ELR (cell line): ENCODE measurements at regions not wholly inside any gene's neighbourhood (a gene's known extent, or its start where the extent isn't known, plus 50 kb on each side); places are given as distances from the start of the nearest gene placed in this dataset.

ENCODE experiments used
- DNase-seq: peaks from one replicate; pipeline ENCODE4 v3.0.0-alpha.2; 2015; ENCODE audit warnings: low read depth

DNA sequence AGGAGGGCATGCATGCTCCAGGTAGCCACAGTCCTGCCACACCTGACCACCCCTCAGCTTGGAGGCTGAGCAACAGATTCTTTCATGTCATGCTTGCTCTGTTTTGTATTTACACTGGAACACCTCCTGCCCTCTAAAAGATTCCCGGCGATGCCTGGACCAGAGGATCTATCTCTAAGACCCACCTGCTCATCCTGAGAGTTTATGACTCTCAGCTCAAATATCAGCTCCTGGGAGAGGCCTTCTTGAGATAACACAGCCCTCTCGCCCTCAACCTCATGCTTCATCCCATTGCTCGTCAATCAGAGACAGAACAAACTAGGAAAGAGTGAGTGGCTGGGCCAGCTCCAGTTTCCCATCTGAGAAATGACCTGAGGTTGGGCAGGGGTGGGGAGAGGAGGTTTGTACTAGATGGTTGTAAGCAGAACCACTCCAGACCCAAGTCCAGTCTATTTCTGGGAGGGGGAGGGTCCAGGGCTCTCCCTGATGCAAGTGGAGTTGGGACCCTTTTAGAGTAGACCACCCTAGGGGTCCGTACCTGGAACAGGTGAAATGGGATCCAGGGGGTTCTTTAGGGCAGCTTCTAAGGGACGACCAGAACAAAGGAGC is 524.5 kb downstream of the MATN1 start:
- DNase-seq, result no peak

DNA sequence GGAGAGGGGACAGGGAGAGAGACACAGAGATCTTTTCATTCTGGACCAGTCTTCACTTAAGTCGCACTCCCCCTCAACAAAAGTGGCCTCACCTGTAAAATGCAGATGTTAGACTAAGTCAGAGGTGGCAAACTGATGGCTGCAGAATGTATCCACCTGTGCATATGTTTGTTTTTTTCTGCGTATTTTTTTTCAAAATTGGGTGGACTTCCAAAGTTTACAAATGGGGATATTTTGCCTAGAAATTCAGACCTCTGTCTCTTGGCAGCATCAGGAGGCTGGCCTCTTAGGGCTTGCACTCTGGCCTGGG is 525.0 kb downstream of the MATN1 start:
- no peak for DNase-seq

DNA sequence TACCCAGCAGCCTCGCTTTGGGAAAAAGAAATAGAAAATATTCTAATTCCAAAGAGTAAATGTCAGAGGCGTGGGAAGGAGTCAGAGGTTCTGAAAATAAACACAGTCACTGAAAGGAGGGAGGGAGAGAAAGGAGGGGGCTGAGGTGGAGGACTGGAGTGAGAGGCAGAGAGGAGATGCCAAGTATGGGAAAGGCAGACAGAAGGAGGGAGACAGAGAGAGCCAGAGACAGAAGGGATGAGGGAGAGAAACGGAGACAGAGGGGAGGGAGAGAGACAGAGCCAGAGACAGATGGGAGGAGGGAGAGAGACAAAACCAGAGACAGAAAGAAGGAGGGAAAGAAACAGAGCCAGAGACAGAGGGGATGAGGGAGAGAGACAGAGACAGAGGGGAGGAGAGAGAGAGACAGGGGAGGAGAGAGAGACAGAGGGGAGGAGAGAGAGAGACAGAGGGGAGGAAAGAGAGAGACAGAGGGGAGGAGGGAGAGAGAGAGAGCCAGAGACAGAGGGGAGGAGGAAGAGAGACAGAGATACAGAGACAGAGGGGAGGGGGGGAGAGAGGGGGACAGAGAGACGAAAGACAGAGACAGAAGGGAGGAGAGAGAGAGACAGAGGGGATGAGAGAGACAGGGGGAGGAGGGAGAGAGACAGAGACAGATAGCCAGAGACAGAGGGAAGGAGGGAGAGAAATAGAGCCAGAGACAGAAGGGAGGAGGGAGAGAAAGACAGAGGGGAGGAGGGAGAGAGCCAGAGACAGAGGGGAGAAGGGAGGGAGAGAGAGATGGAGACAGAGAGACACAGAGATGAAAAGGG is 525.5 kb downstream of the MATN1 start:
- no peak for DNase-seq

DNA sequence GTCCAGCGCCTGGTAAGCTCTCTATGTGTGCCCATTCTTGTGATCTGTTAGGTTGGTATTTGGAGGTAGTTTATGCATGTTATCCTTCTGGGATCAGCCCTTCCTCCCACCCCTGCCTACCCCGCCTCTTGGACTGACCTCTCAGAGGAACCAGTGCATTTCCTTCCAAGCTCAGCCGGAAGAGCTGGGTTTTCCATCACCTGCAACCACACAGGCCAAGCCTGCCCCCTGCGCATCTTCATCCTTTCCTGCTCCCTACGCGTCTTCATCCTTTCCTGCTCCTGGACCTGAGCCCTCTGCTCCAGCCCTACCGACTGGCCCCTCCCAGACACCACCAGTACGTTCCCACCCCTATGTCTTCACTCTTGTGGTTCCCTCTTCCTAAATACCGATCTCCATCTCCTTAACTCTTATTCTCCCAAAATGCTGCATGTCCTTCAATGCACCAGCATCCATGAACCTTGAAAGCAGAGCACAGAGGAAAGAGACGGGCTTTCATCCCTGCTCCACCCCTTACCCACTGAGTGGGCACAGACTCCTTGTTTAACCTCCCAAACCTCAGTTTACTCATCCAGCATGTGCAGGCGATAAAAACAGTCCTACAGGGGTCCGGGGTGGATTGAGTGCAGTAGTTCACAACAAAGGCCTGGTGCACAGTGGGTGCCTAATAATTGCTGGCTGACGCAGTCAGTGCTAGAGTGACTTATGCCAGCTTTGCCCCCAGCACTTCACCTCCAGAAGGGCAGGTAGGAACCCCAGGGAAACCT is 526.3 kb downstream of the MATN1 start:
- DNase-seq, result no peak

DNA sequence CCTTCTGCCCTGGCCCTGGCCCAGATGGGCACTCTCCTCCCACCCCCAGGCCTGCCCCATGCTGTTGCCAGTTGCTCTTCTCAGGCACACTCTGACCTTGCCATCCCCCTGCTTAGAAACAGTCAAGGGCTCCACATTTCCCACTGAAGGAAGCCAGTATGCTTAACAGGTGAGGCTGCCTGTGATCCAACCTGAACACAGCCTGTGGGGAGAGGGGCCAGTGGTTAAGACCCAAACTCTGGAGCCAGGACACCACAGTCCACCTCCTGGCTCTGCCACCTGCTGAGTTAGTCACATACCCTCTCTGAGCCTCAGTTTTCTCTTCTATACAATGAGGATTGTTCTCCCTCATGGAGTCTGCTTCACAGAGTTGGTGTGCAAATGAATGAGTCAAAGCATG is 526.9 kb downstream of the MATN1 start:
- DNase-seq, result no peak

DNA sequence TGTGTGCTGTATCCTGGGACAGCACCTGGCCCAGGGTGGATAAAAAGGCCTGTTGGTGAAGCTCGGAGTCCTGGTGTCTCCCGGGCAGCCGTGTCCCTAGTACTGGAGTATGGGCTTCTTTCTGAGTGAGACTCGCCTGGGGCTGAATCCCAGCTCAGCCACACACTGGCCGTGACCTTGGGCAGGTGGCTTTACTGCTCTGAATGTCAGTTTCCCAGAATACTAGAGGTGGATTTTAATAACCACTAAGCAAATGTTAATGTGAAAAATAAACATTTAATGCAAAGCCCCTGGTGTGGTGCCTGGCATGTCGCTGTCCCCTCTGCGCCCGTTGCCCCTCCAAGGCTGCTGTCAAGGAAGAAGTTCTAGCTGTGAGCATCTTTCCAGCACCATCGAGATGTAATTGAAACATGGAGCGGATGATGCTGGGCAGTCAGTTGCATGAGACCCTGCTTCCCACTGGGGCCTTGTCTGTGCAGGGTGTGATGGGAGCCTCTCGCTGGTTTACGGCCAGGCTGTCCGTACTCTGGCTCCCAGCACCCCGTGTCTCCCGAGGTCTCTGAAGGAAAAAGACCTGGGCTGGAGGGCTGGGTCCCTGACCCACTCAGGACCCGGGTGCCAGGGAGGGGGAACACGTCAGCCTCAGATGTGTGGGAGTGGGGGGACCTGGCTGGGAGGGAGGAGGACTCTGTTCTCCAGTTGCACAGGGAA is 527.8 kb downstream of the MATN1 start:
- DNase-seq, result no peak

GRCh38 chr1:30194741-30195423 is 528.5 kb downstream of the MATN1 start:
- DNase-seq, result no peak

DNA sequence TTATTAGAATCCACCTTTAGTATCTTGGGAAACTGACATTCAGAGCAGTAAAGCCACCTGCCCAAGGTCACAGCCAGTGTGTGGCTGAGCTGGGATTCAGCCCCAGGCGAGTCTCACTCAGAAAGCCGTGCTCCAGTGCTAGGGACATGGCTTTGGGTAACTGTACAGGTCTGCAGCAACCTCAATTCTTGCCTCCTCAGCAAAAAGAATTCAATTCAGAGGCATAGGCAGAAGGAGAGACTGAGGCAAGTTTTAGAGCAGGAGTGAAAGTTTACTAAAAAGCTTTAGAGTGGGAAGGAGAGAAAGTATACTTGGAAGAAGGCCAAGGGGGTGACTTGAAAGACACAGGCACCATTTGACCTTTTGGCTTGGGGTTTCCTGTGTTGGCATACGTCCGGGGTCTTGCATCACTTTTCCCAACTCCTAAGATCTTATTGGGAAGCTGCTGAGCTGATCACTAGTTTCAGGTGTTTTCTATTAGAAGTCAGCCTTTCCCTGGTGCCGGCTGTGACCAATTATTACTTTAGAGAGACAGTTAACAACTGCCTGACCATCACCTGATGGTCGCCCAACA is 529.3 kb downstream of the MATN1 start:
- DNase-seq, result no peak

- no peak for DNase-seq
Observed at GRCh38 chr1:30192969-30193630, 530.3 kb downstream of the MATN1 start.

- peak; percentile 42 for DNase-seq
Observed at GRCh38 chr1:30191154-30191702, 532.2 kb downstream of the MATN1 start.

DNA sequence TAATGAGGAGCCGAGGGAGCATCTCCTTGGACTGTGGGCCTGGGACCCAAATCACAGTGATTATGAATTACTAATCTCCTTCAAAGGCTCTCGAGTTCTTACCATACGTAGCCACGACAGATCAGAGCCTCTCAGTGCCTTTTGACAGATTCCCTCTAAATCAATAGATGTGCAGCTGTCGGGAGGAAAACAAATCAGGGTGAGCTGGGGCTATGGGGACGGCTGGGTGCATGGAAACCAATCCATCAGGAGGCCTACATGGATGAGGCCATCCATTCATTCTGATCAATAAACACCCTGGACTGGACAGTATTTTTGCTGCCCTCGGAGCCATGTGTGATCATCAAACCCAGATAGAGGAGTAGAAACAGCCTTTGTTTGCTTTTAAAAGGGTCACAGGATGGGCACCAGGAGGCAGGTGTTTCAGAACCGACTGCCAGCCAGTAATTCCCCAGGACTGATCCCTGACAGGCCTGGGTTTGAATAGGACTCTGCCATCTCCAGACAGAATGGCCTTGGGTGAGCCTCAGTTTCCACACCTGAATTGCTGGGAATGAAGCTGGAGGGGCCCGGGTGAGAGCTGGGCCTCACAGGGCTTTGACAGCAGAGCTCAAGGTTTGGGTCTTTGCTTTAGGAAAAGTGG is 532.8 kb downstream of the MATN1 start:
- no peak for DNase-seq

DNA sequence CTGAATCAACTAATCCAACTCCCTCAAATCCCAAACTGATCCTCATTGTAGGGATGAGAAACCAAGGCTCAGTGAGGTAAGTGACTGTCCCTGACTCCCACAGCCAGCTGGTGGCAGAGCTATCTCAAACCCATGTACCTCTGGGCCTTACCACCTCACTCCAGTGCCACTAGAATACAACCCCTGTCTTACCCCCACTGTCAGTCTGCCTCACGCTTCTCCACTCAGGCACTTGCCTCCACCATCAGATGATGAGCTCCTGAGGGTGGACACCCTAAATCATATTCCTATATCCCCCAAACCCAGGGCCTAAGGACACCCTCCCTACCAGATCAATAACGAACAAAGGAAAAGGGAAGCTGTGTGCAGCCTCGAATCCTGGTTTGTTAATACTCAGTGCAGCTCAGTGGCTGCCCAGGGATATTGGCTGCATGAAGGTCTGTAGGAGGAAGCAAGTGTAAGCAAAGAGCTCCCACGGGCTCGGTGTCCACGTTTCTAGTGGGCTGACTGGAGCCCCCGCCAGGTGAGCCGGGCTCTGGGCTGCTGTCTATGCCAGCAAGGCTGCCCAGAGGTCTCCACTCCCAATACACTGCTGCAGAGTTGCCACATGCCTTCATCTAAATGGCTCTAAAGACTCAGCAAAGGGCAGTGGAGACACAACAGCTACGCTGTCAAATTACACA is 533.4 kb downstream of the MATN1 start:
- DNase-seq, result no peak

- no peak for DNase-seq
Observed at GRCh38 chr1:30188999-30189398, 534.4 kb downstream of the MATN1 start.

GRCh38 chr1:30188329-30188728 is 535.1 kb downstream of the MATN1 start:
- no peak for DNase-seq

- DNase-seq, result no peak
Observed at GRCh38 chr1:30187413-30188023, 535.9 kb downstream of the MATN1 start.

GRCh38 chr1:30186586-30186985 is 536.8 kb downstream of the MATN1 start:
- DNase-seq, result no peak

DNA sequence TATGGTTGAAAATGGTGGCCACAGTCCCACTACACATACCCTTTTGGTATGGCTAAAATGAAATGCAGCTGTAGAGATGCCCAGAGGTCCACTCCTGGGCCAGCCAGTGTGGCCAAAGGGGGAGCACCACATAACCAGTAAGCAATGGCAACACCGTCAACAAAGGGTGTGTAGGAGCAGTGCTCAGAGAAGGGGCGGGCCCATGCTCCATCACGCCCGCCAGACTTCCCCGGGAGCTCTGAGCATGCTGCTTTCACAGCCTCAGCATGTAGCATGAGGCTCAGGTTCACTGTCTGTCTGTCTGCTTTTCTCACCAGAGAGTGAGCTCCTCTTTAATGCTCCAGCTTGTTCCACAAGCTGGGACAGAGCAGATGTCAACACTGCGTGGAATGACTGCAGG is 537.6 kb downstream of the MATN1 start:
- no peak for DNase-seq

DNA sequence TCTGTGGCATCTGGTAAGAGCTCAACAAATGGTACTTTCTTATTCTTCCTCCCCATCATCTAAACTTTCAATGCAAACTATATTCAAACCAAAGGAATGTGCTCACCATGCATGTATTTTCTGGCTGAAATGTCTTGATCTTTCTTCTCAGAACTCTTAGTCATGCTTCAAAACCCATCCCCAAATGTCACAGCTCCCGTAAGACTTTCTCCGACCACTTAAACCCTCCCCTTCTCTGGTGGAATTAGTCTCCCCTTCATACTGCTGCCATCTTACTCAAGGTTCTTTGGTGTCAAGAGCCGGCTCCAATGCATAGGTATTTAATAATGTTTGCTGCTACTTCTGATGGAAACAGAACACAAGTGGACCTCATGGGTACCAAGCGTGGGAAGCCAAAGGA is 538.1 kb downstream of the MATN1 start:
- DNase-seq, result no peak
